Smooth muscle cell (in vitro differentiated cells): ENCODE measurements at regions not wholly inside any gene's neighbourhood (a gene's known extent, or its start where the extent isn't known, plus 50 kb on each side); places are given as distances from the start of the nearest gene placed in this dataset.

Experiments used
- DNase-seq: peaks from one replicate; lab custom pipeline; 2025; ENCODE audit not compliant: unreplicated experiment; lab: John Stamatoyannopoulos, UW
- H2AFZ ChIP-seq: fragments of 200-600 bp; sonication (generic); 2 replicates; pipeline ENCODE4 v1.6.0; 2016; ENCODE audit warnings: antibody characterized with exemption, low read depth, mild to moderate bottlenecking
- H3F3A ChIP-seq: fragments of 200-600 bp; sonication (generic); 2 replicates; pipeline ENCODE4 v1.6.0; 2017; ENCODE audit warnings: antibody characterized with exemption, low read depth
- H3K27ac ChIP-seq: fragments of 200-600 bp; sonication (generic); 2 replicates; pipeline ENCODE4 v1.5.1; 2016; ENCODE audit warnings: low read depth, mild to moderate bottlenecking
- H3K27me3 ChIP-seq: fragments of 200-600 bp; sonication (generic); 2 replicates; pipeline ENCODE4 v1.6.1; 2016; ENCODE audit warnings: low read depth, mild to moderate bottlenecking
- H3K36me3 ChIP-seq: fragments of 200-600 bp; sonication (generic); 2 replicates; pipeline ENCODE4 v1.5.1; 2016; ENCODE audit warnings: low read depth
- H3K4me1 ChIP-seq: fragments of 200-600 bp; sonication (generic); 2 replicates; pipeline ENCODE4 v1.5.1; 2016; ENCODE audit warnings: low read depth
- H3K4me2 ChIP-seq: fragments of 200-600 bp; sonication (generic); 2 replicates; pipeline ENCODE4 v1.6.0; 2016; ENCODE audit warnings: mild to moderate bottlenecking
- H3K4me3 ChIP-seq: fragments of 200-600 bp; sonication (generic); 2 replicates; pipeline ENCODE4 v1.5.1; 2016; ENCODE audit warnings: mild to moderate bottlenecking
- H3K79me2 ChIP-seq: fragments of 200-600 bp; sonication (generic); 2 replicates; pipeline ENCODE4 v1.6.0; 2016; ENCODE audit warnings: low read depth, mild to moderate bottlenecking
- H3K9ac ChIP-seq: fragments of 200-600 bp; sonication (generic); 2 replicates; pipeline ENCODE4 v1.6.0; 2016; ENCODE audit warnings: low read depth
- H3K9me3 ChIP-seq: fragments of 200-600 bp; sonication (generic); replicated peaks from 2 replicates; pipeline ENCODE4 v1.5.1; 2016; ENCODE audit warnings: low read depth
- H4K20me1 ChIP-seq: fragments of 200-600 bp; sonication (generic); 2 replicates; pipeline ENCODE4 v1.6.0; 2016; ENCODE audit warnings: low read depth
- WGBS: methylation state at CpG from one replicate; pipeline ENCODE4 v1.1.7; 2016; ENCODE audit warnings: low lambda C conversion rate; 5-methylcytosine and 5-hydroxymethylcytosine counted together
- TF ChIP-seq, protein P1 (sequence below): fragments of 200-600 bp; sonication (generic); IDR thresholded peaks from 2 replicates; pipeline ENCODE4 v1.5.1; 2017; ENCODE audit warnings: borderline replicate concordance, mild to moderate bottlenecking, antibody characterized with exemption; ENCODE audit not compliant: insufficient read depth, poor library complexity, severe bottlenecking

DNA sequence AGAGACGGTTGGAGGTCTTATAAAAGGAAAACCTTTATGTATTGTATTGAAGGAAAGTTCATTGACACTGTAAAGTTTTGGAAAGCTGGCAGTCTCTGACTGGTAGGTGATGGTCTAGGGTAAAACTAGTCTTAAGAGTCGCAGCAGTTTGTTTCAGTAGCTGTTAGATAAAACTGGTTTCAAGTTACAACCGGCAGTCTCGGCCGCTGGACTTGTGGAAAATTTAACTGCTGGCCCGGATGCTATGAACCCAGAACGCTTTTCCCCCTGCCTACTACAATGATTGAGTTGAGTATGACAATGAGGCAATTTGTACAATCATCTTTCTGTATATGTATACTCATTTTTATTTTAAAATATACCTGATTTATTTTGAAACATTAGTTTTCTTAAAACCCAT, 1426.9 kb downstream of the AACS start:
- Histone ChIP-seq H3K79me2 (no peaks in the 10 kb centered on the region), H3K27me3 (no peaks in the 10 kb centered on the region), H4K20me1 (no peaks in the 10 kb centered on the region), H3K36me3 (no peaks in the 10 kb centered on the region), H3K27ac (no peak overlapping the region), H3K4me1 (no peaks in the 10 kb centered on the region), H3K4me3 (no peak overlapping the region), H3K9ac (no peak overlapping the region), H2AFZ (no peak overlapping the region), H3K4me2 (no peak overlapping the region), H3K9me3 (no peaks in the 10 kb centered on the region), H3F3A (no peaks in the 10 kb centered on the region)
- 66% methylated on average over 7 of the region's 7 CpGs for WGBS
- no peak for DNase-seq
- TF ChIP-seq, protein P1, sequence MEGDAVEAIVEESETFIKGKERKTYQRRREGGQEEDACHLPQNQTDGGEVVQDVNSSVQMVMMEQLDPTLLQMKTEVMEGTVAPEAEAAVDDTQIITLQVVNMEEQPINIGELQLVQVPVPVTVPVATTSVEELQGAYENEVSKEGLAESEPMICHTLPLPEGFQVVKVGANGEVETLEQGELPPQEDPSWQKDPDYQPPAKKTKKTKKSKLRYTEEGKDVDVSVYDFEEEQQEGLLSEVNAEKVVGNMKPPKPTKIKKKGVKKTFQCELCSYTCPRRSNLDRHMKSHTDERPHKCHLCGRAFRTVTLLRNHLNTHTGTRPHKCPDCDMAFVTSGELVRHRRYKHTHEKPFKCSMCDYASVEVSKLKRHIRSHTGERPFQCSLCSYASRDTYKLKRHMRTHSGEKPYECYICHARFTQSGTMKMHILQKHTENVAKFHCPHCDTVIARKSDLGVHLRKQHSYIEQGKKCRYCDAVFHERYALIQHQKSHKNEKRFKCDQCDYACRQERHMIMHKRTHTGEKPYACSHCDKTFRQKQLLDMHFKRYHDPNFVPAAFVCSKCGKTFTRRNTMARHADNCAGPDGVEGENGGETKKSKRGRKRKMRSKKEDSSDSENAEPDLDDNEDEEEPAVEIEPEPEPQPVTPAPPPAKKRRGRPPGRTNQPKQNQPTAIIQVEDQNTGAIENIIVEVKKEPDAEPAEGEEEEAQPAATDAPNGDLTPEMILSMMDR: no peak

DNA sequence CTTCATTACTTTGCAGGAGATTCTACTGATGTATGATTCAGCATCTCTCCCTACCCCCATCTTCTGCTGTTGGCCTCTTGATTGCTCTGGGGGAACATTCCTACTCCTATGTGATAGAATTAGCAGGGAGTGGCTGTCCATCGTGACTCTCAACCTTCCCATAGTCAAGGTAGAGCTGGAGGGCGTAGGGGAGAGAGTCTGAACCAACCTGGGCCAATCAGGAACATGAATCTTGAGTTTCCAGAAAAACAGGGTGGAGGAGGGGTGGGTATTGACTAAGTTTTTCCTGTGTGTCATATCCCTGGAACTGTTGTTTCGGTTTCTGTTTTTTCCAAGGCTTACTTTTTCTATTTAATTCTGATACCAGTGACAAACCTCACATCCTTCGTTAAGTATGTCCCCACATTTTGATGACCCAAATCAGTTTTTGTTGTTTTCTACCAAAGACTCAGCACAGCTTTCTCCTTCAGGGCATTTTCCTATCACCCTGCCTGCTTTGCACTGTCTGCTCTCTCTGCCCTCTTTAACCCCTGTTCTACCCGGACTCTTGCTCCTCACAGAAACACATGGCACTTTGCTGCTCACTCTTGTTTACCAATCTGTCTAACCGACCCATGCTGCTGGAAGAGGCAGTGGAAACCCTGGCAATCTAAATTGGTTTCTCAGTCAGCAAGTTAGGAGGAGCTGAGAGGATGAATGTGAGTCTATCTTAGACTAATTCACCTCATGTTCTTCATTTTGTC, 1428.3 kb downstream of the AACS start:
- no peaks in the 10 kb centered on the region for H3K27me3 ChIP-seq
- no peaks in the 10 kb centered on the region for H4K20me1 ChIP-seq
- no peak overlapping the region for H3K9ac ChIP-seq
- peak overlapping the region; percentile 29 for H3K4me2 ChIP-seq
- peak overlapping the region; percentile 76 for H3K27ac ChIP-seq
- no peaks in the 10 kb centered on the region for H3K36me3 ChIP-seq
- no peaks in the 10 kb centered on the region for H3K79me2 ChIP-seq
- no peaks in the 10 kb centered on the region for H3K9me3 ChIP-seq
- no peaks in the 10 kb centered on the region for H3F3A ChIP-seq
- H2AFZ ChIP-seq: peak overlapping the region; percentile 71
- H3K4me3 ChIP-seq: no peak overlapping the region
- 58% methylated on average over 6 of the region's 6 CpGs for WGBS
- H3K4me1 ChIP-seq: no peaks in the 10 kb centered on the region
- TF ChIP-seq, protein P1: no peak
- DNase-seq: no peak

DNA sequence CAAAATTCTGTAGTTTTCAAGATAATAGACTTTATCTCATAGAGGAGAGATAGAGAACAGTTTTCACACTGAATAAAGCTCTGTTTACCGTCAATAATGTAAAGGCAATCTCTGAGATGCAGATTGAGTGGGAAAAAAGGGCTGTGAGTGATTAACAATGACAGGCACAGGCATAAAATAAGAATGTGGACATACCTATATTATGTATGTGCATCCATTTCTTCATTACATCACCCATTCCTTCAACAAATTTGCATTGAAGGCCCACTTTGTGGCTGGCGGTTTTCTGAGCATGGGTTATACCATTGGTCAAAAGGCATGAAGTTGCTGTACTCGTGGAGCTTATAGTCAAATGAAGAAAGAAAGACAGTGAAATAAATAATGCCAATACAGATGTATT, 1431.0 kb downstream of the AACS start:
- DNase-seq: no peak
- no peaks in the 10 kb centered on the region for H4K20me1 ChIP-seq
- no peaks in the 10 kb centered on the region for H3K4me1 ChIP-seq
- 95% methylated on average over 3 of the region's 3 CpGs for WGBS
- TF ChIP-seq, protein P1: no peak
- no peaks in the 10 kb centered on the region for H3F3A ChIP-seq
- no peaks in the 10 kb centered on the region for H3K79me2 ChIP-seq
- H3K4me2 ChIP-seq: no peak overlapping the region
- H3K9me3 ChIP-seq: no peaks in the 10 kb centered on the region
- H3K36me3 ChIP-seq: no peaks in the 10 kb centered on the region
- H2AFZ ChIP-seq: no peak overlapping the region
- no peak overlapping the region for H3K9ac ChIP-seq
- no peak overlapping the region for H3K4me3 ChIP-seq
- H3K27me3 ChIP-seq: no peaks in the 10 kb centered on the region
- H3K27ac ChIP-seq: no peak overlapping the region

DNA sequence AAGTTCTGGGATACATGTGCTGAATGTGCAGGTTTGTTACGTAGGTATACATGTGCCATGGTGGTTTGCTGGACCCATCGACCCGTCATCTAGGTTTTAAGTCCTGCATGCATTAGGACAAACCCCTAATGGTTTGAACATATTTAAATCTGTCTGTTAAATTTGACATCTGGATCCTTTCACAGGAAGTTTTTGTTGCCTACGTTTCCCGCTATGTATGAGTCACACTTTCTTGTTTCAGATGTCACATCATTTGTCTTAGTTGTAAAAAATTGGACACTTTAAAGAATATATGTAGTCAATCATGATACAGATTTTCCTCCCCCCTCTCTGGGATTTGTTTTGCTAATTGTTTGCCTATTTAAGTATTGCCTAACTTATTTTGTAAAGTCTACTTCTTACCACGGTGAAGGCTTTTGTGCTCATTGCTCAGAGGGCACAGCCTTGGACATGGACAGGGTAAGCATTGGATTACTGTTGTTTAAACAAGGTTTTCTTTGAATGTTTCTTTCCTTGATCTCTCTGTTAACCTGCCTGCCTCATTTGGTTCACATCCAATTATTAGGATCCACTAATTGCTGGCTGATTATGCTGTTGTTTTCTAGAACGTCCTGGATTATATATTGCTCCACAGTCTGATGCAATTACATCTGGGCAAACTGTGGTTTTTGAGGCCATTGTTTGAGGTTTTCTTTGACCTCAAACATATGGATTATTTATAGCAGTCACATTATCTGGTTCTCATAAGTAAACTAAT, 1441.4 kb downstream of the AACS start:
- no peak overlapping the region for H3K4me3 ChIP-seq
- no peaks in the 10 kb centered on the region for H3K9me3 ChIP-seq
- no peaks in the 10 kb centered on the region for H4K20me1 ChIP-seq
- H3F3A ChIP-seq: no peaks in the 10 kb centered on the region
- H3K36me3 ChIP-seq: no peaks in the 10 kb centered on the region
- no peaks in the 10 kb centered on the region for H3K4me1 ChIP-seq
- no peaks in the 10 kb centered on the region for H3K79me2 ChIP-seq
- 46% methylated on average over 7 of the region's 7 CpGs for WGBS
- no peak overlapping the region for H3K4me2 ChIP-seq
- TF ChIP-seq, protein P1: no peak
- no peak overlapping the region for H3K9ac ChIP-seq
- H3K27me3 ChIP-seq: no peaks in the 10 kb centered on the region
- no peak overlapping the region for H3K27ac ChIP-seq
- H2AFZ ChIP-seq: no peak overlapping the region
- no peak for DNase-seq
